ENCODE measurements at regions not wholly inside any gene's neighbourhood (a gene's known extent, or its start where the extent isn't known, plus 50 kb on each side); places are given as distances from the start of the nearest gene placed in this dataset.

DNA sequence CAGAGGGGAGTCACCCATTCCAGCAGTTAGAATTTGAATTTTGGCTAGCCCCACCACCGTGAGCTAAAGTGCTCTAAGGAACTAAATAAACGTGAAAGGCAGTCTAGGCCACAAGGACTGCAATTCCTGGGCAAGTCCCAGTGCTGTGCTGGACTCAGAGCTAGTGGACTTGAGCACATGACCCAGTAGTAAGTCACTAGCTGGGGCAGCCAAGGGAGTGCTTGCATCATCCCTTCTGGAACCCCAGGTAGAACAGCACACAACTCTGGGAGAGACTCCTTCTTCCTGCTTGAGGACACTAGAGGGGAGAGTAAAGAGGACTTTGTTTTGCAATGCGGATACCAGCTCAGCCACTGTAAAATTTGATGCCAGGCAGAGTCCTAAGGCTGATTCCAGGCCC is 672.2 kb downstream of the CPS1 start:
- no peak for DNase-seq (ENCODE audit: low spot score)

GRCh38 chr2:211237586-211238275 is 681.3 kb downstream of the CPS1 start:
- no peak for DNase-seq (ENCODE audit: low spot score)

DNA sequence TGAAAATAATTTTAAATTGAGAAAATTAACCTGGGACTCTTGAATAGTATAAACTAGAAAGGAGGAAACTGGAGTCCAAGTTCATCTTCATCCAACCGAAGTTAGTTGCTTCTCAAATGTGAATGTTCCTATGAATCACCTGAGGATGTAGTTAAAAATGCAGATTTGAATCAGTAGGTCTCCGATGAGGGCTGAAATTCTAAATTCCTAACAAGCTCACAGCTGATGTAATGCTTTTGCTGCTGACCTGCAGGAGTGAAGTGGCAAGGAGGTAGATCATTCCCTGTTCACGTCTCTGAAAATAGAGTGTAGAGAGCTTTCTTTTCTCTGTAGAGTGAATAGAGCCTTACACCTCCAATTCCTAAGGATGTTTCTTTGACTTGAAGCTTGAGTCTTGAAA is 685.5 kb downstream of the CPS1 start:
- DNase-seq (ENCODE audit: low spot score): no peak

DNA sequence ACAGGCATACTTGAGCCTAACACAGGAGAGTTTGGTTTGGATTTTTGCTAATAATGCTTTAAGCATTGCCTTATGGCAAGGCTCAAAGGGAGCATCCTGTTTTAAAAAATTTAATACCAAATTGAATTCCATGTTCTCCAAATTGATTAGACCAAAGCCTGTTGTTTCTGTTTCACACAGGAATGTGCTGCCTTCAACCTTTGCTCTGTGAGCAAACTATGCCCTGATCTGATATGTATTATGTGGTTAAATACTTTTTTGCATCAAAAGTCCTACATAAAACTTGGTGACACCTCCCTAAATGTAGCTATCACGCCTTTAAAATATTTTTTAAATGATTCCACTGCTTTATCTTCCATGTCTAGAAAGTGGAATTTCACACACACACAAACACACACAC is 691.4 kb downstream of the CPS1 start:
- no peak for DNase-seq (ENCODE audit: low spot score)

GRCh38 chr2:211248841-211249240 is 692.4 kb downstream of the CPS1 start:
- no peak for DNase-seq (ENCODE audit: low spot score)

DNA sequence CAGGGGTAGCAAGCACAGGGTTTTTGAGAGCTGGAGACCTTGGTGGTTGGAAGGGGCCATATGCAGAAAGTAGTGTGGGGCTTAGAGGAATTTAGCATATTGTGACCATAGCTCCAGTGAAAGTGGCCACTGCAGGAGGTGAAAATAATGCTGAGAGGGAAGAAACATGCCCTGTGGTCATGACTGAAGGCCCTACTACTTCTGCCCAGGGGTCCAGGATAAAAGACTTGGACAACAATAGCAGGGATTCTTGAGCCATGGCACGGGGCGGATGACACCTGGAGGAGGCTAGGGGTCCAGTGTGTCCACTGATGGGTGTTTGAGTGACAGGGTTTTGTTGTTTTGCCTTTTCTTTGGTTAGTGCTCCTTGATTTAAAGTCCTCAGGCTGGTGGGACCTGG is 694.6 kb downstream of the CPS1 start:
- no peak for DNase-seq (ENCODE audit: low spot score)

GRCh38 chr2:211258646-211259335 is 702.4 kb downstream of the CPS1 start:
- DNase-seq (ENCODE audit: low spot score): no peak

DNA sequence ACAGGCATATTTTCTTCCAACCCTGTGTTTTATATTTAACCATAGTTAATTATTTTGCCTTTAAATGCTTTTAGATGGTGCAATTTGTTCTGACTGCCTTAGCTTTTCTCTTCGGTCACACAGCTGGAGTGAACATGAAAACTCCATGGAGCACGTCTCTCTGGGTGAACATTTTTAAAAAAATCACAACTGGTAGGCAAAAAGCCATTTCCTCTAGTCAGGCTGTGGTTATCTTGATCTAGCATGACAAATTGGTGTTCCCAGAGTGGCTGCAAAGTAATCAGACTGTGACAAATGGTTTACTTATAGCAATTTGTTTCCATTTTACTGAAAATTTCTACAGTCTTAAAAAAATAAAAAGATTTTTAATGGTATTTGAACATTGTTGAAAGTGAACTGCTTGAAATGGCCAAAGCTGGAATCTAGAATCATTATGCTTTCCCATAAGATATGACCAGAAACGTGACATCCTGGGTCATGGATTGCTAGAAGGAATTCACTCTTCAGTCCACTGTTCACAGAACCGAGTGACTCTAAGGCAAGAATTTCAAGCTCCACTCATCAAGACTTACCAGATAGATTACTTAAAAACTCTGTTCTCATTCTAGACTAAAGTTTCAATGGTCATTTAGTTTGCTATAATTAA is 703.6 kb downstream of the CPS1 start:
- DNase-seq (ENCODE audit: low spot score): no peak

DNA sequence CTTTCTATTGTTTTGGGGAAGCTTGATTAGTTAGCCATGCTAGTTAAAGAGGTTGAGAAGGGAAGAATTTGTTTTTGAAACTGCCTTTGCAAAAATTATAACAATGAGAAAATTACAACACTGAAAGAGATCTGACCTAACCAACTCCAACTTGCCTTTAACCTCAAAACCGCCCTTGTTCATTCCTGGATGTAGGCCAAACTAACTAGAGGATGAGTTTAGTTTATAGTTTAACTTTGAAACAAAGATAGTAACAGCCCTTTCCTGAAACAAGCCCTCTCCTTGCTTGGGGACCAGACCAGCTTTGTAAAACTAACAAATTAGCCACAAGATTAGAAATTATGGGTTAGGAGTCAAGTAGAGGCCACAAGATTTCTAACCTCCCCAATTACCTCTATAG is 713.9 kb downstream of the CPS1 start:
- no peak for DNase-seq (ENCODE audit: low spot score)

DNA sequence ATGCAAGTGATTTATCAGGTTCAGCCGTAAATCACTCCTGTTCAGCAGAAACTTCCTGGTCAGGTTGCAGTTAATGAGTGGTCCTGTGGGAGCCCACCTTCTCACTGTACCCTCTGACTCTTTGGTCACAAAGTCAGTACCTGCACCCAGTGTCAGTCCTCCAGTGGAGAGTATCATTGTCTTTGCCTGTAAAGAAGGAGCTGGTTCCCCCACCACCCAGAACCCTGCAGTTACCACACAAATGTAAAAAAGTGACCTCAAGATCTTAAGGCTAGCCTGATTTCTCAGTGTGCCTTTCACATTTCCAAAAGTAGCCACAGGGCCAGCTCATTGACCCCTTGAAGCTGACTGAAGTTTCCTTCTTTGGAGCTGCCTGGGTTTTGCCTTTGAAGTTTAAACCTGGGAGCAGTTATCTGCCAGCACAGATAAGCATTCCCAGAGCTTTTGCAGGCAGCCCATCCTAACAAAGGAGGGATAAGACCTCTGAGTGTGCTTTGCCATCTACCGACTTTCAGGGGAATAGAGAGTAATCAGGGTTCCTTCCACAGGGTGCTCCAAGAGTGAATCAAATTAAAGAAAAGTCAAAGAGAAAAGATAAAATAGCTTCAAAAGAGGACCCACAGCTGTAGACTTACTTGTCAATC is 725.2 kb downstream of the CPS1 start:
- no peak for DNase-seq (ENCODE audit: low spot score)

DNA sequence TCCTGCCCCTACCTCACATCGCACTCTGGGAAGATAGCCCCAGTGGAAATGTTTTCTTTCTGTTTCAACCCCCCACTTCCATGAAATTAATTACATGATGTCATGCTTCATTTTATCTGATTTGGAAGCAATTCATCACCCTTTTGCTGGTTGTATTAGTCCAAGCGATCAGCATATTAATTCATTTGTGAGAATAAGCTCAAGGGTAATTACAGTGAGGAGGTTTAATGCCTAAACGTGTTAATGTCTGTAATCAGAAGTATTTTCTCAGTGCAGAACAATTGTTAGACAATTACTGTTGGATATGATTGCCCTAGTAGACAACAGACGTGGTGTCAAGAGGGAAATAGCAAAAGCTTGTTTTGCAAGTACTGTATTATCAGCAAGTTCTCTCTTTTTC is 746.3 kb downstream of the CPS1 start:
- DNase-seq (ENCODE audit: low spot score): no peak

DNA sequence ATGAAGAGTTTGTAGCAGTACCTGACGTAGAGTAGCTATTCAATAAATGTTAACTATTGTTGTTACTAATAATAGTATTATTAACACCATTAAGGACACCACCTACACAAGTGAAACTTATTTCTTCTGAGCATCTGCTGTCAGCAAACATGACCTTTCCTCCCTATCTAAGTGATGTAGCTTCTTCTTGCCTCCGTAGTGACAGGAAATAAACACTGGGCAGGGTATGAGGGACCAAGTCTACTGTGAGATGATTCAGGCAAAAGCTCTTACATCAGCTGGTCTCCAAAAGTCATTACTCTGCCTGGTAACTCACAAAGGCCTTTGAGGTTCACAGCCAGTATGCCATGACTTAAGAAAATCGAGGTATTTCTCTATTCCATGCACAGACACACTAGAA is 750.5 kb downstream of the CPS1 start:
- DNase-seq (ENCODE audit: low spot score): no peak

Data from mucosa of gallbladder (tissue), 1 donor.